ENCODE measurements at regions not wholly inside any gene's neighbourhood (a gene's known extent, or its start where the extent isn't known, plus 50 kb on each side); places are given as distances from the start of the nearest gene placed in this dataset.

GRCh38 chrX:39163581-39164126 is 362.4 kb downstream of the MID1IP1 start:
- no peak overlapping the region for H3K4me3 ChIP-seq (ENCODE audit: low read depth, low read length)
- Mint-ChIP-seq H3K36me3 (no peaks in the 10 kb centered on the region), H3K27ac (no peak overlapping the region), H3K4me1 (peaks cover 0 to 28% (median 19%) of the 10 kb centered on the region in 4 donors), H3K9me3 (no peaks in the 10 kb centered on the region), H3K4me3 (peak overlapping the region in 1 of 4 donors; percentile 11), H3K27me3 (no peaks in the 10 kb centered on the region)
- peaks cover 16% of the 10 kb centered on the region for H3K4me1 ChIP-seq (ENCODE audit: control insufficient read depth, insufficient read depth, low read length, poor library complexity, severe bottlenecking)
- H3K36me3 ChIP-seq (ENCODE audit: control insufficient read depth, insufficient read depth, low read length) = no peaks in the 10 kb centered on the region
- no peaks in the 10 kb centered on the region for H3K9me3 ChIP-seq (ENCODE audit: control insufficient read depth in 2 of 2, low read length in 2 of 2)
- DNase-seq (peak in 1 of 3 donors; percentile 37), ATAC-seq (ENCODE audit: low read depth in 2 of 2) (no peak)
- H3K27ac ChIP-seq (ENCODE audit: insufficient read depth, low read length, poor library complexity, severe bottlenecking) = no peak overlapping the region
- H3K27me3 ChIP-seq (ENCODE audit: control insufficient read depth, insufficient read depth, low read length) = no peaks in the 10 kb centered on the region

- Mint-ChIP-seq H3K9me3 (peaks cover 0 to under 1% (median 0%) of the 10 kb centered on the region in 7 donors), H3K4me1 (peaks cover 0 to 28% (median 19%) of the 10 kb centered on the region in 4 donors), H3K4me3 (no peak overlapping the region), H3K27ac (no peak overlapping the region), H3K36me3 (no peaks in the 10 kb centered on the region), H3K27me3 (no peaks in the 10 kb centered on the region)
- Histone ChIP-seq H3K27me3 (ENCODE audit: control insufficient read depth, insufficient read depth, low read length) (no peaks in the 10 kb centered on the region), H3K4me3 (ENCODE audit: low read depth, low read length) (no peak overlapping the region), H3K9me3 (ENCODE audit: control insufficient read depth in 2 of 2, low read length in 2 of 2) (no peaks in the 10 kb centered on the region), H3K36me3 (ENCODE audit: control insufficient read depth, insufficient read depth, low read length) (no peaks in the 10 kb centered on the region), H3K4me1 (ENCODE audit: control insufficient read depth, insufficient read depth, low read length, poor library complexity, severe bottlenecking) (peaks cover 16% of the 10 kb centered on the region), H3K27ac (ENCODE audit: insufficient read depth, low read length, poor library complexity, severe bottlenecking) (no peak overlapping the region)
- DNase-seq (no peak), ATAC-seq (ENCODE audit: low read depth in 2 of 2) (no peak)
These were observed 363.0 kb downstream of the MID1IP1 start for GRCh38 chrX:39164212-39164611.

GRCh38 chrX:39165185-39165584 is 363.9 kb downstream of the MID1IP1 start:
- Histone ChIP-seq H3K27ac (ENCODE audit: insufficient read depth, low read length, poor library complexity, severe bottlenecking) (no peak overlapping the region), H3K4me3 (ENCODE audit: low read depth, low read length) (no peak overlapping the region), H3K4me1 (ENCODE audit: control insufficient read depth, insufficient read depth, low read length, poor library complexity, severe bottlenecking) (peaks cover 16% of the 10 kb centered on the region), H3K36me3 (ENCODE audit: control insufficient read depth, insufficient read depth, low read length) (no peaks in the 10 kb centered on the region), H3K27me3 (ENCODE audit: control insufficient read depth, insufficient read depth, low read length) (no peaks in the 10 kb centered on the region), H3K9me3 (ENCODE audit: control insufficient read depth in 2 of 2, low read length in 2 of 2) (no peaks in the 10 kb centered on the region)
- no peak for DNase-seq
- Mint-ChIP-seq H3K4me3 (no peak overlapping the region), H3K27me3 (no peaks in the 10 kb centered on the region), H3K9me3 (peaks cover 0 to 4% (median 0%) of the 10 kb centered on the region in 7 donors), H3K36me3 (no peaks in the 10 kb centered on the region), H3K27ac (no peak overlapping the region), H3K4me1 (peaks cover 0 to 28% (median 19%) of the 10 kb centered on the region in 4 donors)
- ATAC-seq (ENCODE audit: low read depth in 2 of 2) = no peak

GRCh38 chrX:39165773-39166172 is 364.5 kb downstream of the MID1IP1 start:
- Histone ChIP-seq H3K27me3 (ENCODE audit: control insufficient read depth, insufficient read depth, low read length) (no peaks in the 10 kb centered on the region), H3K36me3 (ENCODE audit: control insufficient read depth, insufficient read depth, low read length) (no peaks in the 10 kb centered on the region), H3K4me1 (ENCODE audit: control insufficient read depth, insufficient read depth, low read length, poor library complexity, severe bottlenecking) (peaks cover 16% of the 10 kb centered on the region), H3K4me3 (ENCODE audit: low read depth, low read length) (no peak overlapping the region), H3K27ac (ENCODE audit: insufficient read depth, low read length, poor library complexity, severe bottlenecking) (no peak overlapping the region), H3K9me3 (ENCODE audit: control insufficient read depth in 2 of 2, low read length in 2 of 2) (no peaks in the 10 kb centered on the region)
- no peak overlapping the region for H3K4me3 Mint-ChIP-seq
- H3K4me1 Mint-ChIP-seq = peaks cover 0 to 28% (median 19%) of the 10 kb centered on the region in 4 donors
- peaks cover 0 to 4% (median 0%) of the 10 kb centered on the region in 7 donors for H3K9me3 Mint-ChIP-seq
- no peaks in the 10 kb centered on the region for H3K36me3 Mint-ChIP-seq
- H3K27ac Mint-ChIP-seq = peak overlapping the region in 2 of 3 donors; percentile 66 to 92
- DNase-seq (no peak), ATAC-seq (ENCODE audit: low read depth in 2 of 2) (no peak)
- no peaks in the 10 kb centered on the region for H3K27me3 Mint-ChIP-seq

- Histone ChIP-seq H3K27ac (ENCODE audit: insufficient read depth, low read length, poor library complexity, severe bottlenecking) (no peak overlapping the region), H3K27me3 (ENCODE audit: control insufficient read depth, insufficient read depth, low read length) (no peaks in the 10 kb centered on the region), H3K36me3 (ENCODE audit: control insufficient read depth, insufficient read depth, low read length) (no peaks in the 10 kb centered on the region), H3K9me3 (ENCODE audit: control insufficient read depth in 2 of 2, low read length in 2 of 2) (no peaks in the 10 kb centered on the region), H3K4me3 (ENCODE audit: low read depth, low read length) (no peak overlapping the region), H3K4me1 (ENCODE audit: control insufficient read depth, insufficient read depth, low read length, poor library complexity, severe bottlenecking) (peaks cover 12% of the 10 kb centered on the region)
- no peak for ATAC-seq (ENCODE audit: low read depth in 2 of 2)
- peak overlapping the region in 2 of 4 donors; percentile 18 to 42 for H3K4me3 Mint-ChIP-seq
- no peaks in the 10 kb centered on the region for H3K36me3 Mint-ChIP-seq
- peaks cover 0 to 4% (median 0%) of the 10 kb centered on the region in 7 donors for H3K9me3 Mint-ChIP-seq
- peak overlapping the region in 1 of 3 donors; percentile 42 for H3K27ac Mint-ChIP-seq
- H3K4me1 Mint-ChIP-seq = peaks cover 0 to 23% (median 12%) of the 10 kb centered on the region in 4 donors
- H3K27me3 Mint-ChIP-seq = peaks cover 4% of the 10 kb centered on the region
- peak in 1 of 3 donors; percentile 26 for DNase-seq
These were observed 366.5 kb downstream of the MID1IP1 start for GRCh38 chrX:39167791-39168190.

- Histone ChIP-seq H3K27me3 (ENCODE audit: control insufficient read depth, insufficient read depth, low read length) (no peaks in the 10 kb centered on the region), H3K9me3 (ENCODE audit: control insufficient read depth in 2 of 2, low read length in 2 of 2) (no peaks in the 10 kb centered on the region), H3K27ac (ENCODE audit: insufficient read depth, low read length, poor library complexity, severe bottlenecking) (no peak overlapping the region), H3K4me3 (ENCODE audit: low read depth, low read length) (no peak overlapping the region), H3K4me1 (ENCODE audit: control insufficient read depth, insufficient read depth, low read length, poor library complexity, severe bottlenecking) (peaks cover 9% of the 10 kb centered on the region), H3K36me3 (ENCODE audit: control insufficient read depth, insufficient read depth, low read length) (no peaks in the 10 kb centered on the region)
- peaks cover 0 to 15% (median 7%) of the 10 kb centered on the region in 4 donors for H3K4me1 Mint-ChIP-seq
- peaks cover 0 to 4% (median 0%) of the 10 kb centered on the region in 7 donors for H3K9me3 Mint-ChIP-seq
- H3K4me3 Mint-ChIP-seq = no peak overlapping the region
- peaks cover 4% of the 10 kb centered on the region for H3K27me3 Mint-ChIP-seq
- H3K27ac Mint-ChIP-seq = peak overlapping the region in 1 of 3 donors; percentile 66
- no peak for DNase-seq
- H3K36me3 Mint-ChIP-seq = no peaks in the 10 kb centered on the region
- no peak for ATAC-seq (ENCODE audit: low read depth in 2 of 2)
These were observed 367.4 kb downstream of the MID1IP1 start for GRCh38 chrX:39168609-39169008.

- Histone ChIP-seq H3K27me3 (ENCODE audit: control insufficient read depth, insufficient read depth, low read length) (no peaks in the 10 kb centered on the region), H3K9me3 (ENCODE audit: control insufficient read depth in 2 of 2, low read length in 2 of 2) (no peaks in the 10 kb centered on the region), H3K4me3 (ENCODE audit: low read depth, low read length) (no peak overlapping the region), H3K36me3 (ENCODE audit: control insufficient read depth, insufficient read depth, low read length) (no peaks in the 10 kb centered on the region), H3K4me1 (ENCODE audit: control insufficient read depth, insufficient read depth, low read length, poor library complexity, severe bottlenecking) (peaks cover 18% of the 10 kb centered on the region), H3K27ac (ENCODE audit: insufficient read depth, low read length, poor library complexity, severe bottlenecking) (no peak overlapping the region)
- Mint-ChIP-seq H3K9me3 (peaks cover 0 to 4% (median 0%) of the 10 kb centered on the region in 7 donors), H3K4me3 (no peak overlapping the region), H3K36me3 (no peaks in the 10 kb centered on the region), H3K27me3 (peaks cover 4% of the 10 kb centered on the region), H3K4me1 (peaks cover 5 to 23% (median 12%) of the 10 kb centered on the region in 4 donors), H3K27ac (no peak overlapping the region)
- DNase-seq (no peak), ATAC-seq (ENCODE audit: low read depth in 2 of 2) (no peak)
These were observed 368.7 kb downstream of the MID1IP1 start for GRCh38 chrX:39169976-39170375.

GRCh38 chrX:39170464-39170863 is 369.2 kb downstream of the MID1IP1 start:
- H3K36me3 Mint-ChIP-seq = no peaks in the 10 kb centered on the region
- H3K27ac Mint-ChIP-seq = no peak overlapping the region
- H3K4me3 ChIP-seq (ENCODE audit: low read depth, low read length) = no peak overlapping the region
- H3K36me3 ChIP-seq (ENCODE audit: control insufficient read depth, insufficient read depth, low read length) = no peaks in the 10 kb centered on the region
- H3K27ac ChIP-seq (ENCODE audit: insufficient read depth, low read length, poor library complexity, severe bottlenecking) = no peak overlapping the region
- H3K4me1 ChIP-seq (ENCODE audit: control insufficient read depth, insufficient read depth, low read length, poor library complexity, severe bottlenecking) = peaks cover 22% of the 10 kb centered on the region
- H3K4me3 Mint-ChIP-seq = no peak overlapping the region
- ATAC-seq (ENCODE audit: low read depth in 2 of 2) (no peak), DNase-seq (no peak)
- H3K27me3 Mint-ChIP-seq = peaks cover 4% of the 10 kb centered on the region
- H3K27me3 ChIP-seq (ENCODE audit: control insufficient read depth, insufficient read depth, low read length) = no peaks in the 10 kb centered on the region
- H3K9me3 Mint-ChIP-seq = peaks cover 0 to 4% (median 0%) of the 10 kb centered on the region in 7 donors
- peaks cover 7 to 28% (median 15%) of the 10 kb centered on the region in 4 donors for H3K4me1 Mint-ChIP-seq
- no peaks in the 10 kb centered on the region for H3K9me3 ChIP-seq (ENCODE audit: control insufficient read depth in 2 of 2, low read length in 2 of 2)

Measured in CD4-positive, CD25-positive, alpha-beta regulatory T cell (primary cell).